ENCODE measurements at regions not wholly inside any gene's neighbourhood (a gene's known extent, or its start where the extent isn't known, plus 50 kb on each side); places are given as distances from the start of the nearest gene placed in this dataset.
"Not testable (repeated sequence)": the region's sequence is repeated elsewhere in the genome, so short reads cannot be mapped to it uniquely, and the experiment has no call there.

GRCh38 chr15:69873807-69874206 is 223.9 kb downstream of the TLE3 start:
- Histone ChIP-seq H3K4me1 (ENCODE audit: low read length) (peaks cover 20% of the 10 kb centered on the region), H3F3A (ENCODE audit: insufficient read depth, low read length) (peaks cover 8% of the 10 kb centered on the region; the same call in 1 of the 2 replicates), H3K79me2 (ENCODE audit: low read length) (no peaks in the 10 kb centered on the region), H3K36me3 (replicated peaks; ENCODE audit: insufficient read depth, low read length) (no peaks in the 10 kb centered on the region), H3K9me3 (replicated peaks; ENCODE audit: insufficient read depth, low read length) (no peaks in the 10 kb centered on the region), H4K20me1 (ENCODE audit: insufficient read depth, low read length) (no peaks in the 10 kb centered on the region), H3K9ac (ENCODE audit: low read length) (no peak overlapping the region), H3K27me3 (replicated peaks; ENCODE audit: insufficient read depth, low read length) (no peaks in the 10 kb centered on the region), H3K4me2 (ENCODE audit: low read depth, low read length) (no peak overlapping the region), H3K27ac (ENCODE audit: low read length) (no peak overlapping the region), H3K4me3 (ENCODE audit: low read length) (no peak overlapping the region), H3K9me2 (replicated peaks; ENCODE audit: insufficient read depth, low read length) (no peaks in the 10 kb centered on the region), H2AFZ (ENCODE audit: low read length) (no peak overlapping the region)
- DNase-seq = no peak
- TF ChIP-seq EZH2phosphoT487 (IDR thresholded peaks at IDR 0.05; ENCODE audit: low read length) (no peak), EZH2 (optimal IDR thresholded peaks at IDR 0.05; ENCODE audit: low read depth, low read length) (no peak), CTCF (IDR thresholded peaks at IDR 0.05; ENCODE audit: low read length) (no peak)

- Histone ChIP-seq H3K9ac (ENCODE audit: low read length) (no peak overlapping the region), H3K4me3 (ENCODE audit: low read length) (no peak overlapping the region), H3K36me3 (replicated peaks; ENCODE audit: insufficient read depth, low read length) (no peaks in the 10 kb centered on the region), H3K9me2 (replicated peaks; ENCODE audit: insufficient read depth, low read length) (no peaks in the 10 kb centered on the region), H3F3A (ENCODE audit: insufficient read depth, low read length) (peaks cover 8% of the 10 kb centered on the region; the same call in 1 of the 2 replicates), H4K20me1 (ENCODE audit: insufficient read depth, low read length) (no peaks in the 10 kb centered on the region), H3K9me3 (replicated peaks; ENCODE audit: insufficient read depth, low read length) (no peaks in the 10 kb centered on the region), H3K4me2 (ENCODE audit: low read depth, low read length) (no peak overlapping the region), H2AFZ (ENCODE audit: low read length) (no peak overlapping the region), H3K79me2 (ENCODE audit: low read length) (no peaks in the 10 kb centered on the region), H3K4me1 (ENCODE audit: low read length) (peaks cover 17% of the 10 kb centered on the region), H3K27ac (ENCODE audit: low read length) (no peak overlapping the region), H3K27me3 (replicated peaks; ENCODE audit: insufficient read depth, low read length) (no peaks in the 10 kb centered on the region)
- DNase-seq = no peak
- no peak for TF ChIP-seq CTCF (IDR thresholded peaks at IDR 0.05; ENCODE audit: low read length)
- no peak for TF ChIP-seq EZH2phosphoT487 (IDR thresholded peaks at IDR 0.05; ENCODE audit: low read length)
- no peak for TF ChIP-seq EZH2 (optimal IDR thresholded peaks at IDR 0.05; ENCODE audit: low read depth, low read length)
Observed at GRCh38 chr15:69874321-69874720, 223.4 kb downstream of the TLE3 start.

- Histone ChIP-seq H4K20me1 (ENCODE audit: insufficient read depth, low read length) (no peaks in the 10 kb centered on the region), H3K4me2 (ENCODE audit: low read depth, low read length) (no peak overlapping the region), H3K4me3 (ENCODE audit: low read length) (no peak overlapping the region), H3K79me2 (ENCODE audit: low read length) (no peaks in the 10 kb centered on the region), H3K9me2 (replicated peaks; ENCODE audit: insufficient read depth, low read length) (no peaks in the 10 kb centered on the region), H3K9ac (ENCODE audit: low read length) (no peak overlapping the region), H3K27me3 (replicated peaks; ENCODE audit: insufficient read depth, low read length) (no peaks in the 10 kb centered on the region), H3K4me1 (ENCODE audit: low read length) (peaks cover 12% of the 10 kb centered on the region), H3K27ac (ENCODE audit: low read length) (no peak overlapping the region), H3K36me3 (replicated peaks; ENCODE audit: insufficient read depth, low read length) (no peaks in the 10 kb centered on the region), H3K9me3 (replicated peaks; ENCODE audit: insufficient read depth, low read length) (no peaks in the 10 kb centered on the region), H3F3A (ENCODE audit: insufficient read depth, low read length) (peaks cover 10% of the 10 kb centered on the region), H2AFZ (ENCODE audit: low read length) (no peak overlapping the region)
- TF ChIP-seq EZH2phosphoT487 (IDR thresholded peaks at IDR 0.05; ENCODE audit: low read length) = no peak
- TF ChIP-seq EZH2 (optimal IDR thresholded peaks at IDR 0.05; ENCODE audit: low read depth, low read length) = no peak
- no peak for TF ChIP-seq CTCF (IDR thresholded peaks at IDR 0.05; ENCODE audit: low read length)
- no peak for DNase-seq
Observed at GRCh38 chr15:69876064-69876940, 221.4 kb downstream of the TLE3 start.

GRCh38 chr15:69879963-69880362 is 217.8 kb downstream of the TLE3 start:
- H3K27ac ChIP-seq (ENCODE audit: low read length) = peak overlapping the region; percentile 58; the same call in 1 of the 2 replicates
- not testable (repeated sequence) for H3K27me3 ChIP-seq (replicated peaks; ENCODE audit: insufficient read depth, low read length); H3K4me3 ChIP-seq (ENCODE audit: low read length); H3K79me2 ChIP-seq (ENCODE audit: low read length); H3K9ac ChIP-seq (ENCODE audit: low read length); H3K9me2 ChIP-seq (replicated peaks; ENCODE audit: insufficient read depth, low read length); H3K9me3 ChIP-seq (replicated peaks; ENCODE audit: insufficient read depth, low read length); DNase-seq; H4K20me1 ChIP-seq (ENCODE audit: insufficient read depth, low read length); H3K36me3 ChIP-seq (replicated peaks; ENCODE audit: insufficient read depth, low read length); H3K4me2 ChIP-seq (ENCODE audit: low read depth, low read length); H2AFZ ChIP-seq (ENCODE audit: low read length)
- H3K4me1 ChIP-seq (ENCODE audit: low read length) = peaks cover 23% of the 10 kb centered on the region
- peaks cover 14% of the 10 kb centered on the region for H3F3A ChIP-seq (ENCODE audit: insufficient read depth, low read length)

Measured in MM.1S (cell line).